ENCODE measurements at regions not wholly inside any gene's neighbourhood (a gene's known extent, or its start where the extent isn't known, plus 50 kb on each side); places are given as distances from the start of the nearest gene placed in this dataset.

DNA sequence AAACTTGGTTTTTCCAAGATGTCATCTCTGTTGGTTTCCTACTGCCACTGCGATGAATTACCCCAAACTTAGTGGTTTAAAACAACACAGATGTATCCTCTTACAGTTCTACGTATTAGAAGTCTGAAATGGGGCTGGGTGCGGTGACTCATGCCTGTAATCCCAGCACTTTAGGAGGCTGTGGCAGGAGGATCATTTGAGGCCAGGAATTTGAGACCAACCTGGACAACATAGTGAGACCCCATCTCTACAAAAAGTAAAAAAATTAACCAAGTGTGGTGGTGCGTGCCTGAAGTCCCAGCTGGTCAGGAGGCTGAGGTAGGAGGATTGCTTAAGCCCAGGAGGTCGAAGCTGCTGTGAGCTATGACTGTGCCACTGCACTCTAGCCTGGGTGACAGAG is 57.2 kb upstream of the GRHL3 start:
- peaks cover 4% of the 10 kb centered on the region; the same call in 1 of the 2 replicates for H3K23me2 ChIP-seq (ENCODE audit: low read depth, low read length)
- no peak overlapping the region for H2BK12ac ChIP-seq (ENCODE audit: low read depth, low read length)
- H2BK20ac ChIP-seq (ENCODE audit: low read length) = no peak overlapping the region
- no peak overlapping the region for H2BK15ac ChIP-seq (ENCODE audit: low read length)
- no peaks in the 10 kb centered on the region for H3K36me3 ChIP-seq (ENCODE audit: control insufficient read depth in 2 of 4, insufficient read depth in 4 of 4, low read length in 3 of 4)
- H3K18ac ChIP-seq (ENCODE audit: extremely low read depth, low read length) = no peak overlapping the region
- no peak overlapping the region for H4K5ac ChIP-seq (ENCODE audit: insufficient read length, low read depth, low read length)
- no peak overlapping the region for H3K56ac ChIP-seq (replicated peaks; ENCODE audit: insufficient read length, low read depth, low read length)
- H4K91ac ChIP-seq (replicated peaks; ENCODE audit: insufficient read length, low read length) = no peak overlapping the region
- FAIRE-seq = no peak
- H3K9ac ChIP-seq (replicated peaks in 1 of 4; ENCODE audit: extremely low read depth in 1 of 4, low read depth in 3 of 4, low read length in 3 of 4) = no peak overlapping the region
- H3K79me2 ChIP-seq (ENCODE audit: control insufficient read depth in 1 of 2, insufficient read depth in 2 of 2, low read length in 2 of 2) = no peaks in the 10 kb centered on the region
- no peak overlapping the region for H3K23ac ChIP-seq (ENCODE audit: insufficient read length)
- H3K4ac ChIP-seq (replicated peaks; ENCODE audit: insufficient read length, low read depth, low read length) = no peak overlapping the region
- H3K27me3 ChIP-seq (replicated peaks in 1 of 4; ENCODE audit: control insufficient read depth in 3 of 4, extremely low read depth in 1 of 4, insufficient read depth in 3 of 4, low read length in 3 of 4) = no peaks in the 10 kb centered on the region
- ChIA-PET POLR2A (ENCODE audit: partially characterized antibody) (no interaction called here), CTCF (ENCODE audit: partially characterized antibody) (interaction anchor here (1.5 to 1.6 kb wide), 2 partner anchors 60 to 63 kb away, joined by 3 to 6 read pairs; no protein-coding TSS in a partner anchor)
- no peaks in the 10 kb centered on the region for H3K4me1 ChIP-seq (replicated peaks in 1 of 4; ENCODE audit: control insufficient read depth in 3 of 4, insufficient read depth in 4 of 4, low read length in 3 of 4)
- H3K27ac ChIP-seq (ENCODE audit: low read depth, low read length) = no peak overlapping the region
- H3K14ac ChIP-seq (ENCODE audit: insufficient read length) = no peak overlapping the region
- H3K4me2 ChIP-seq (ENCODE audit: insufficient read depth in 1 of 2, low read depth in 2 of 2, low read length in 2 of 2) = no peak overlapping the region
- H3K79me1 ChIP-seq (ENCODE audit: low read depth, low read length) = no peaks in the 10 kb centered on the region
- no peak overlapping the region for H2BK120ac ChIP-seq (replicated peaks; ENCODE audit: low read depth, low read length)
- no peak overlapping the region for H4K8ac ChIP-seq (ENCODE audit: extremely low read depth, insufficient read depth, low read length)
- H2AFZ ChIP-seq (ENCODE audit: low read length) = no peak overlapping the region
- H4K20me1 ChIP-seq (replicated peaks in 1 of 2; ENCODE audit: control insufficient read depth in 1 of 2, insufficient read depth in 2 of 2, low read length in 2 of 2) = no peaks in the 10 kb centered on the region
- H3K4me3 ChIP-seq (ENCODE audit: extremely low read depth in 1 of 4, insufficient read depth in 2 of 4, low read depth in 3 of 4, low read length in 4 of 4) = no peak overlapping the region
- DNase-seq (ENCODE audit: low read depth in 1 of 2, low spot score in 2 of 2) = no peak
- 91% methylated on average over 5 of the region's 5 CpGs; no CpG with 5 or more reads in 1 of the 2 experiments for WGBS, 2 experiments (ENCODE audit: extremely low coverage in 1 of 2, insufficient coverage in 1 of 2, insufficient read length in 1 of 2, insufficient replicate concordance in 2 of 2, low coverage in 1 of 2, low lambda C conversion rate in 2 of 2, missing lambda C conversion rate in 1 of 2)
- no peaks in the 10 kb centered on the region for H3K9me3 ChIP-seq (ENCODE audit: insufficient read depth in 2 of 2, low read depth in 1 of 2, low read length in 1 of 2)
- no peak overlapping the region for H2BK5ac ChIP-seq (ENCODE audit: low read depth, low read length)
- H2AK5ac ChIP-seq (ENCODE audit: low read depth, low read length) = no peak overlapping the region
- no peak for TF ChIP-seq CBX5 (IDR thresholded peaks at IDR 0.05; ENCODE audit: low read depth, low read length)
- TF ChIP-seq MAX (IDR thresholded peaks at IDR 0.05) = no peak
- TF ChIP-seq E2F6 (IDR thresholded peaks at IDR 0.05) = no peak
- TF ChIP-seq TEAD4 (IDR thresholded peaks at IDR 0.05; ENCODE audit: low read depth, low read length) = no peak
- TF ChIP-seq TAF1 (IDR thresholded peaks at IDR 0.05; ENCODE audit: low read depth, low read length) = no peak
- TF ChIP-seq BACH1 (IDR thresholded peaks at IDR 0.05; ENCODE audit: low read length) = no peak
- no peak for TF ChIP-seq RAD21 (IDR thresholded peaks at IDR 0.05 in 1 of 2, conservative IDR thresholded peaks at IDR 0.05 in 1 of 2; ENCODE audit: low read depth in 2 of 2, low read length in 2 of 2)
- TF ChIP-seq NANOG (IDR thresholded peaks at IDR 0.05; ENCODE audit: insufficient read depth, low read depth, low read length, poor library complexity, severe bottlenecking) = no peak
- no peak for TF ChIP-seq EZH2 (IDR thresholded peaks at IDR 0.05; ENCODE audit: low read depth, low read length, severe bottlenecking)
- no peak for TF ChIP-seq BCL11A (IDR thresholded peaks at IDR 0.05; ENCODE audit: low read depth in 2 of 2, low read length in 2 of 2)
- no peak for TF ChIP-seq ZNF274 (IDR thresholded peaks at IDR 0.05; ENCODE audit: borderline replicate concordance, extremely low read depth, low read length)
- no peak for TF ChIP-seq KDM1A (IDR thresholded peaks at IDR 0.05; ENCODE audit: borderline replicate concordance, low read length)
- no peak for TF ChIP-seq SIN3A (conservative IDR thresholded peaks at IDR 0.05 in 1 of 2, IDR thresholded peaks at IDR 0.05 in 1 of 2; ENCODE audit: low read depth in 1 of 2, low read length in 2 of 2)

Measured in H1 (cell line).